Activated T-helper 1 cell treated with anti-CD3 and anti-CD28 coated beads, Interleukin-2, amount 50 U/mL, for 16 hours (primary cell): ENCODE measurements at regions not wholly inside any gene's neighbourhood (a gene's known extent, or its start where the extent isn't known, plus 50 kb on each side); places are given as distances from the start of the nearest gene placed in this dataset.
"Not testable (repeated sequence)": the region's sequence is repeated elsewhere in the genome, so short reads cannot be mapped to it uniquely, and the experiment has no call there.

Source experiments
- DNase-seq, 2 donors: peaks; one replicate each; pipeline ENCODE4 v3.0.0-alpha.2; 2020; ENCODE audit warnings: low read depth in 1 of 2, low spot score in 1 of 2

GRCh38 chr2:160790738-160791137, 297.1 kb upstream of the RBMS1 start:
- no peak for DNase-seq

- DNase-seq = no peak
Measured at GRCh38 chr2:160791884-160792283, 298.3 kb upstream of the RBMS1 start.

GRCh38 chr2:160792837-160793236, 299.2 kb upstream of the RBMS1 start:
- no peak for DNase-seq

- DNase-seq = no peak
Measured at GRCh38 chr2:160794926-160795325, 301.3 kb upstream of the RBMS1 start.

- no peak for DNase-seq
Measured at GRCh38 chr2:160803881-160804280, 310.3 kb upstream of the RBMS1 start.

GRCh38 chr2:160810406-160810805, 316.8 kb upstream of the RBMS1 start:
- DNase-seq = no peak

- DNase-seq = no peak
Measured at GRCh38 chr2:160812830-160813505, 319.4 kb upstream of the RBMS1 start.

- no peak for DNase-seq
Measured at GRCh38 chr2:160813506-160813858, 319.9 kb upstream of the RBMS1 start.

- no peak for DNase-seq
Measured at GRCh38 chr2:160816916-160817499, 323.4 kb upstream of the RBMS1 start.

GRCh38 chr2:160820691-160821090, 327.1 kb upstream of the RBMS1 start:
- DNase-seq = no peak

- DNase-seq = no peak
Measured at GRCh38 chr2:160822006-160822405, 328.4 kb upstream of the RBMS1 start.

GRCh38 chr2:160825433-160825832, 331.8 kb upstream of the RBMS1 start:
- no peak for DNase-seq

- no peak for DNase-seq
Measured at GRCh38 chr2:160826496-160826895, 332.9 kb upstream of the RBMS1 start.

- no peak for DNase-seq
Measured at GRCh38 chr2:160828076-160828475, 332.2 kb upstream of the TANK start.

GRCh38 chr2:160832381-160832780, 327.8 kb upstream of the TANK start:
- not testable (repeated sequence) for DNase-seq

GRCh38 chr2:160835166-160835565, 325.1 kb upstream of the TANK start:
- DNase-seq = no peak

GRCh38 chr2:160836755-160837154, 323.5 kb upstream of the TANK start:
- no peak for DNase-seq

GRCh38 chr2:160837416-160837815, 322.8 kb upstream of the TANK start:
- no peak for DNase-seq

- DNase-seq = no peak
Measured at GRCh38 chr2:160838147-160838546, 322.1 kb upstream of the TANK start.

GRCh38 chr2:160838691-160839090, 321.5 kb upstream of the TANK start:
- DNase-seq = no peak

- no peak for DNase-seq
Measured at GRCh38 chr2:160842286-160842685, 317.9 kb upstream of the TANK start.

GRCh38 chr2:160859096-160859495, 301.1 kb upstream of the TANK start:
- no peak for DNase-seq

- DNase-seq = no peak
Measured at GRCh38 chr2:160862226-160862625, 298.0 kb upstream of the TANK start.
